NT2/D1 (cell line): ENCODE measurements at regions not wholly inside any gene's neighbourhood (a gene's known extent, or its start where the extent isn't known, plus 50 kb on each side); places are given as distances from the start of the nearest gene placed in this dataset.

ENCODE experiments used
- SUZ12 ChIP-seq: IDR thresholded peaks from 2 replicates; pipeline ENCODE4 v1.6.1; 2011; ENCODE audit not compliant: insufficient read length, insufficient read depth; ENCODE audit errors: extremely low read depth
- YY1 ChIP-seq: IDR thresholded peaks from 2 replicates; pipeline ENCODE4 v1.6.1; 2011; ENCODE audit not compliant: insufficient read length, insufficient read depth
- ZNF274 ChIP-seq: IDR thresholded peaks from 2 replicates; pipeline ENCODE4 v1.6.1; 2011; ENCODE audit warnings: mild to moderate bottlenecking, low read depth, low read length

DNA sequence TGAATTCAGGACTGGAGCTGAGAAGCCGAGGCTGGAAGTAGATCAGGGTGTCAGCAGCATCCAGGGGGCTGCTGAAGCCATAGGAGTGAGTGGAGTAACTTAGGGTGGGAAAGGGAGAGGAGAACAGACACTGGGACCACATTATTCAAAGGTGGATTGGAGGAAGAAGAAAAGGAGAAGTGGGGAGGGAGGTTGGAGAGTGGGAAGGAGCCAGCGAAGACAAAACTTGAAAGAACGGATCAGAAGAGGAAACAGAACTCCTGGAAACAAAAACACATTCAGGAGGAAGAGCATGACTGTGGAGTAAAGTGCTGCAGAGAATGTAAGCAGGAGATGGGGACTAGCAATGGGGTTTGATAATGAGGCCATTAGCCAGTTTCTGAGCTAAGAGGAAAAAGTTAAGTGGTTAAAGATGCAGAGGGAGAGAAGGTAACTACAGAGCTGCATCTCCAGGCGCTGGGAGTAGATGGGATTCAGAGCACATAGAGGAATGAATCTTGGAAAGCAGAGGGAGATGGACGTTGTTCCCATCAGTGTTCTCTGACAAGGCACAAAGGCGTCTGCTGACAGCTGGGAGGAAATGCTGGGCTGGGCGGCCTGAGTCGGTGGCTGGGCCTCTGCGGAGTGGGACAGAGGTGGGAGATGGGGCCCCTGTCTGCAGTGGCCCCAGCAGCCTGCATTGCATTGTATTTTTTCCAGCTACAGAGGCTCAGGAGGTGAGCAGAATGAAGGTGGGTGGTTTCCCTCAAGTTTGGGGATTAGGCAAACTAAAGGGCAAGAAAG is 63.1 kb upstream of the LEP start:
- TF ChIP-seq YY1: no peak
- TF ChIP-seq ZNF274: no peak
- TF ChIP-seq SUZ12: no peak
